PFSK-1 (cell line): ENCODE measurements at regions not wholly inside any gene's neighbourhood (a gene's known extent, or its start where the extent isn't known, plus 50 kb on each side); places are given as distances from the start of the nearest gene placed in this dataset.

Experiments
- FOXP2 ChIP-seq: optimal IDR thresholded peaks from 2 replicates; pipeline ENCODE3; 2011; ENCODE audit warnings: borderline replicate concordance, control low read depth, inconsistent platforms; ENCODE audit not compliant: insufficient read depth; ENCODE audit errors: extremely low read length, extremely low read depth
- POLR2AphosphoS5 ChIP-seq: IDR thresholded peaks from 2 replicates; pipeline ENCODE4 v1.6.1; 2012; ENCODE audit warnings: low read depth, mild to moderate bottlenecking, control low read depth, low read length, moderate library complexity
- REST ChIP-seq, 2 experiments: IDR thresholded peaks; 2 replicates each; pipeline versions ENCODE4 v1.6.1 to v1.8.0; 2011 to 2012; ENCODE audit warnings: low read depth in 2 of 2, low read length in 2 of 2, control low read depth in 1 of 2, inconsistent platforms in 1 of 2, mild to moderate bottlenecking in 1 of 2, moderate library complexity in 1 of 2; ENCODE audit not compliant: insufficient read depth in 1 of 2

- TF ChIP-seq POLR2AphosphoS5 (no peak), FOXP2 (no peak), REST (IDR thresholded peaks at IDR 0.05; ENCODE audit: insufficient read depth in 1 of 2, low read depth in 2 of 2, low read length in 2 of 2) (no peak)
These were observed 145.2 kb upstream of the ANKRD28 start for GRCh38 chr3:15942936-15943335.
